ENCODE measurements at regions not wholly inside any gene's neighbourhood (a gene's known extent, or its start where the extent isn't known, plus 50 kb on each side); places are given as distances from the start of the nearest gene placed in this dataset.

DNA sequence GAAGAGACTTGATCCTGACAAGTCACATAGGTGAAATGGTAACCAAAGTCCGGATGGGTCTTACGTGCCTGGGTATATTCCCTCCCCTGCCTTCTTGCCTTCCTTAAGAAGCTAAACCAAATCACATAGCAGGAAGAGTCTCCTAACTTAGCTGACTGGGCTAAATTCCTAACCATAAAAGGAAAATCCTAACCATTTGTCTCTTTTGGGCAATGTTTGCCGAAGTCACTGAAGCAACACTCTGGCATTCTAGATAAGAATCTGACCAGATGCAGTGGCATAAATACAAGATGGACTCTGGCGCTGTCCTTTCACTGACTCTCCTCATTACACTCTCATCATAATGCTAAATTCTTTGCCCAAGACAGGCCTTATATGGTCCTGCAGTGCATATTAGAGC lies 625.5 kb upstream of the RORB start:
- TF ChIP-seq, protein P1, sequence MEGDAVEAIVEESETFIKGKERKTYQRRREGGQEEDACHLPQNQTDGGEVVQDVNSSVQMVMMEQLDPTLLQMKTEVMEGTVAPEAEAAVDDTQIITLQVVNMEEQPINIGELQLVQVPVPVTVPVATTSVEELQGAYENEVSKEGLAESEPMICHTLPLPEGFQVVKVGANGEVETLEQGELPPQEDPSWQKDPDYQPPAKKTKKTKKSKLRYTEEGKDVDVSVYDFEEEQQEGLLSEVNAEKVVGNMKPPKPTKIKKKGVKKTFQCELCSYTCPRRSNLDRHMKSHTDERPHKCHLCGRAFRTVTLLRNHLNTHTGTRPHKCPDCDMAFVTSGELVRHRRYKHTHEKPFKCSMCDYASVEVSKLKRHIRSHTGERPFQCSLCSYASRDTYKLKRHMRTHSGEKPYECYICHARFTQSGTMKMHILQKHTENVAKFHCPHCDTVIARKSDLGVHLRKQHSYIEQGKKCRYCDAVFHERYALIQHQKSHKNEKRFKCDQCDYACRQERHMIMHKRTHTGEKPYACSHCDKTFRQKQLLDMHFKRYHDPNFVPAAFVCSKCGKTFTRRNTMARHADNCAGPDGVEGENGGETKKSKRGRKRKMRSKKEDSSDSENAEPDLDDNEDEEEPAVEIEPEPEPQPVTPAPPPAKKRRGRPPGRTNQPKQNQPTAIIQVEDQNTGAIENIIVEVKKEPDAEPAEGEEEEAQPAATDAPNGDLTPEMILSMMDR (conservative IDR thresholded peaks at IDR 0.05; ENCODE audit: low read depth, low read length), result no peak
- H3K4me3 ChIP-seq (ENCODE audit: low read depth, low read length), result no peak overlapping the region
- DNase-seq (ENCODE audit: low read depth), result no peak

DNA sequence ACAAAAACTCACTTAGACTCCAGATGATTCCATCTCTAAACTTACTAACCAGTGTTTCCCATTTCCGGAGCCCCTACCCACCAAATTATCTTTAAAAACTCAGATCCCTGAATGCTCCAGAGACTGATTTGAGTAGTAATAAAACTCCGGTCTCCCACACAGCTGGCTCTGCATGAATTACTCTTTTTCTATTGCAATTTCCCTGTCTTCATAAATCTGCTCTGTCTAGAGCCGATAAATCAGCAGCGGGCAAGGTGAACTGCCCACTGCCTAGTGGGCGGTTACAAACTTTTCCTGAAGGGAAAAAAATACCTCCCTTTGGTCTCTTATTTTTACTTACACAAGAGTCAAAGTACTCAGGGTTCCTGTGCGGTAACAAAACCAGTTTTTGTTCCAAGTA lies 624.4 kb upstream of the RORB start:
- H3K4me3 ChIP-seq (ENCODE audit: low read depth, low read length), result no peak overlapping the region
- TF ChIP-seq, protein P1 (conservative IDR thresholded peaks at IDR 0.05; ENCODE audit: low read depth, low read length), result no peak
- no peak for DNase-seq (ENCODE audit: low read depth)

DNA sequence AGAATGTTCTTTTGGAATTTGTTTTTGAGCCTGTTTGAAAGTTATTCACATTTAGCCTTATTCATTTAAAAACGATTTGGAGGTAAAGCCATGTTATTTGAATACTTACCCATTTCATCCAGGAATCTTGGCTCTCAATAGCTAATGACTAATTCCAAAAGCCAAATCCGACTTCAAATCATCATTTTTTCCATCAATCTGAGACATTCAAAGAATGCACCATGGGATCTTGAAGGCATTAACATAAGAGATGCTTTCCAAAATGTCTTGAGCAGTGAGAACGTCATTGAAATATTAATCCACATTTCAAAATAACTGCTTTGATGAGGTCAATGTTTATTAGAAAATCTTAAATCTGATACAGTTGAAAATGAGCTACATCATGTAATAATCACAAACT lies 617.0 kb upstream of the RORB start:
- TF ChIP-seq, protein P1 (conservative IDR thresholded peaks at IDR 0.05; ENCODE audit: low read depth, low read length), result no peak
- H3K4me3 ChIP-seq (ENCODE audit: low read depth, low read length), result no peak overlapping the region
- no peak for DNase-seq (ENCODE audit: low read depth)

DNA sequence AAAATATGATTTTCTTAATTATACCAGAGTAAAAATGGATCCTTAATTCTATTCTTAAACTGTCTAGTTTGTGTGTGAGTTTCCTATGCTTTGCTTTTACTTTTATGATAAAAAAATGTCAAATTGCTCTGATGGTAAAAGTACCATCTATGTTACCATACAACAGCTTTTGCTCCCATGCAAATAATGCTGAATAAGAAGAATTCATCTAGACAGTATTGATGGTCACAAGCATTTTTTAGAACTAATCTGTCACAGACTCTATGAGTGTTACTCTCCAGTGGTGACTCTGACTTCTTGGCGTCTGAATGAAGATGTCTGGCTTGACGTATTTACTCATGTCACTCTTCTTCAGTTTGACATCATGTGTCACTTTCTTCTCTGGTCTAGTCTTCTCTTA lies 608.1 kb upstream of the RORB start:
- no peak overlapping the region for H3K4me3 ChIP-seq (ENCODE audit: low read depth, low read length)
- no peak for DNase-seq (ENCODE audit: low read depth)
- TF ChIP-seq, protein P1 (conservative IDR thresholded peaks at IDR 0.05; ENCODE audit: low read depth, low read length), result no peak

DNA sequence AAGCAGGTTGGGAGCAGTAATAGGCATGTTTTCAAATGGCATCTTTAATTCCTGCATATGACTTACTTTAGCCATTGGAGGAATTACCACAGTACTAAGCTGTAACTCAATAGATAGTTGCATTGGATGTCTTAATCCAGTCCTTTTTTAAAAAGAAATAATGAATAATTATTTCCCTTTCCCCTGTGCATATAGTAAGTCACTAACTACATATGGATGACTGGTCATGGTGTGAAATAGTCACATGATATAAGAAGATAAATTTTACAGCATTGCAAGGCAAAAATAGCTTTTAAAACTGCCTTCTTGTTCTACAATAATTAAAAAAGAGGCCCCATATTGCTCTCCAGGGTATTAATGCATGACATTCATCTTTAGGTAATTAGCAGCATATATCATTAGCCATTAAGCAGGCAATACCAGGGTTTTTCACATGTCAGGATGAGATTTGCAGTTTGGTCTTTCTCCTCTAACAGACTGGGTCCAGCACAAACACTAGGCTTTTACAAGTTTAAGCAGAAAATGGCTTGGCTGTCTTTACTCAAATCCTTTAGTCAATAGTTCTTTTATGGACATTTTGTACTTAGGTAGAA lies 606.4 kb upstream of the RORB start:
- TF ChIP-seq, protein P1 (conservative IDR thresholded peaks at IDR 0.05; ENCODE audit: low read depth, low read length), result no peak
- no peak for DNase-seq (ENCODE audit: low read depth)
- no peak overlapping the region for H3K4me3 ChIP-seq (ENCODE audit: low read depth, low read length)

DNA sequence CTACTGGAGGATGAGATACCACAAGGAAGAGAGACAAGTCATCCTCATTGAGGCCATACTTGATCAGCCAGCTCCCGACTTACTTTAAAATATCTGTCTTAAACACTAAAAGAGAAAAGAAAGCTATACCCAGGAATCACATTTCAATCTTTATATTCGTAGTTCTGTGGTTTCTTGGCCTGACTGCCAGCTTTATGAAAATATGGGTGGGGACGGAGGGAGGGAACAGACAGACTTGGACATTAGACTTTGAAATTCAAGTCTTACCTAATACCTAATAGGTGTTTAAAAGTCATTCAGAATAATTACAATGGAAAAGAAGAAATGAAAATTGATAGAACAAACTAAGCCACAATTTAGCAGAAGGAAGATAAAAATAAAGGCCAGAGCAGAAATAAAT lies 604.8 kb upstream of the RORB start:
- TF ChIP-seq, protein P1 (conservative IDR thresholded peaks at IDR 0.05; ENCODE audit: low read depth, low read length), result no peak
- no peak overlapping the region for H3K4me3 ChIP-seq (ENCODE audit: low read depth, low read length)
- DNase-seq (ENCODE audit: low read depth), result no peak

DNA sequence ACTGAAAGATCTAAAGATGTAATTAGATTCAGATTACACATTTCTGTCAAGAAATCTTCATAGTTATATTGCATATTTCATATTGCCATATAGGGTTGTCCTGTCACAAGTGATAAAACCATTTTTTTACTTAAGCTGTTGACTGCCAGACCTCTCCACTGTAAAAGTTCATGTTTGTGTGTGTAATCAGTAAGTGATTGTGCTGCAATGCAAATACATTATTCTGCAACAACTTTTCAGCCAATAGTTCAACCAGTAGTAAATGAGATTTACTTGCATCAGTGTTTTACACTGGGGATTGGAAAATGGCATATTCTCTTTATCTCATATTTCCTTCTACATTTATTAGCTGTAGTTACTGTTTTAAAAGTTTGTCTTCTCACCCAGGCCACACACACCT lies 603.9 kb upstream of the RORB start:
- TF ChIP-seq, protein P1 (conservative IDR thresholded peaks at IDR 0.05; ENCODE audit: low read depth, low read length), result no peak
- H3K4me3 ChIP-seq (ENCODE audit: low read depth, low read length), result no peak overlapping the region
- no peak for DNase-seq (ENCODE audit: low read depth)
